PC-9 (cell line): ENCODE measurements at regions not wholly inside any gene's neighbourhood (a gene's known extent, or its start where the extent isn't known, plus 50 kb on each side); places are given as distances from the start of the nearest gene placed in this dataset.

Experiments
- CTCF ChIP-seq: fragments of 200-600 bp; sonication (generic); conservative IDR thresholded peaks from 2 replicates; pipeline ENCODE4 v1.6.1; 2017; ENCODE audit warnings: mixed run types, antibody characterized with exemption, mild to moderate bottlenecking, moderate library complexity
- EZH2 ChIP-seq: fragments of 200-600 bp; sonication (generic); IDR thresholded peaks from 2 replicates; pipeline ENCODE4 v1.8.0; 2017; ENCODE audit warnings: antibody characterized with exemption, low read depth

GRCh38 chr2:240239325-240239724, 98.9 kb upstream of the OTOS start:
- TF ChIP-seq CTCF (no peak), EZH2 (no peak)
